UCSD-AML1 (cell line): ENCODE measurements at regions not wholly inside any gene's neighbourhood (a gene's known extent, or its start where the extent isn't known, plus 50 kb on each side); places are given as distances from the start of the nearest gene placed in this dataset.
A peak's percentile ranks its signal among the peaks of the same experiment; 100 is the strongest.
"Not testable (repeated sequence)": the region's sequence is repeated elsewhere in the genome, so short reads cannot be mapped to it uniquely, and the experiment has no call there.

Source experiments
- DNase-seq: peaks from one replicate; lab custom pipeline; 2025; ENCODE audit not compliant: unreplicated experiment; lab: John Stamatoyannopoulos, UW

- DNase-seq = no peak
Measured at GRCh38 chr3:155995525-155996370, 124.6 kb upstream of the KCNAB1 start.

GRCh38 chr3:155996882-155997281 is 123.5 kb upstream of the KCNAB1 start:
- no peak for DNase-seq

- DNase-seq = not testable (repeated sequence)
Measured at GRCh38 chr3:155998173-155998572, 122.2 kb upstream of the KCNAB1 start.

GRCh38 chr3:156005736-156006135 is 114.6 kb upstream of the KCNAB1 start:
- no peak for DNase-seq

GRCh38 chr3:156010829-156011228 is 109.5 kb upstream of the KCNAB1 start:
- no peak for DNase-seq

GRCh38 chr3:156014489-156014888 is 105.9 kb upstream of the KCNAB1 start:
- DNase-seq = no peak

- no peak for DNase-seq
Measured at GRCh38 chr3:156016902-156017301, 103.5 kb upstream of the KCNAB1 start.

- no peak for DNase-seq
Measured at GRCh38 chr3:156017352-156018030, 102.9 kb upstream of the KCNAB1 start.

GRCh38 chr3:156024904-156025533 is 95.4 kb upstream of the KCNAB1 start:
- DNase-seq = no peak

- DNase-seq = no peak
Measured at GRCh38 chr3:156029208-156029607, 91.2 kb upstream of the KCNAB1 start.

- no peak for DNase-seq
Measured at GRCh38 chr3:156030723-156031122, 89.7 kb upstream of the KCNAB1 start.

GRCh38 chr3:156033428-156033827 is 87.0 kb upstream of the KCNAB1 start:
- no peak for DNase-seq

- no peak for DNase-seq
Measured at GRCh38 chr3:156035158-156035557, 85.2 kb upstream of the KCNAB1 start.

GRCh38 chr3:156036258-156037053 is 83.9 kb upstream of the KCNAB1 start:
- DNase-seq = no peak

GRCh38 chr3:156037356-156037755 is 83.0 kb upstream of the KCNAB1 start:
- DNase-seq = no peak

GRCh38 chr3:156038869-156039268 is 81.5 kb upstream of the KCNAB1 start:
- no peak for DNase-seq

- DNase-seq = no peak
Measured at GRCh38 chr3:156040041-156040440, 80.3 kb upstream of the KCNAB1 start.

- not testable (repeated sequence) for DNase-seq
Measured at GRCh38 chr3:156041216-156041841, 79.0 kb upstream of the KCNAB1 start.

- not testable (repeated sequence) for DNase-seq
Measured at GRCh38 chr3:156041856-156042255, 78.5 kb upstream of the KCNAB1 start.

- DNase-seq = peak; percentile 43
Measured at GRCh38 chr3:156043832-156044633, 76.3 kb upstream of the KCNAB1 start.
